GM21825 (cell line): ENCODE measurements at regions not wholly inside any gene's neighbourhood (a gene's known extent, or its start where the extent isn't known, plus 50 kb on each side); places are given as distances from the start of the nearest gene placed in this dataset.

Source experiments
- ATAC-seq: cut with Tn5 transposase; IDR thresholded peaks from one replicate; pipeline ENCODE4 v1.9.1; 2021; ENCODE audit warnings: mild to moderate bottlenecking, moderate library complexity; ENCODE audit not compliant: unreplicated experiment

- ATAC-seq, result no peak
Observed at GRCh38 chr6:43924222-43924702, 154.3 kb downstream of the VEGFA start.

GRCh38 chr6:43923376-43924221, 153.6 kb downstream of the VEGFA start:
- no peak for ATAC-seq

GRCh38 chr6:43922426-43923375, 152.7 kb downstream of the VEGFA start:
- no peak for ATAC-seq

- ATAC-seq, result no peak
Observed at GRCh38 chr6:43921548-43922425, 151.8 kb downstream of the VEGFA start.

GRCh38 chr6:43921039-43921438, 151.0 kb downstream of the VEGFA start:
- ATAC-seq, result no peak

- ATAC-seq, result no peak
Observed at GRCh38 chr6:43919774-43920173, 149.8 kb downstream of the VEGFA start.

GRCh38 chr6:43917878-43918382, 147.9 kb downstream of the VEGFA start:
- no peak for ATAC-seq

- ATAC-seq, result no peak
Observed at GRCh38 chr6:43916924-43917877, 147.2 kb downstream of the VEGFA start.

- ATAC-seq, result no peak
Observed at GRCh38 chr6:43915986-43916923, 146.2 kb downstream of the VEGFA start.

- ATAC-seq, result no peak
Observed at GRCh38 chr6:43915208-43915869, 145.3 kb downstream of the VEGFA start.

GRCh38 chr6:43914272-43915147, 144.5 kb downstream of the VEGFA start:
- ATAC-seq, result no peak

- no peak for ATAC-seq
Observed at GRCh38 chr6:43913375-43914271, 143.6 kb downstream of the VEGFA start.

- no peak for ATAC-seq
Observed at GRCh38 chr6:43912598-43913371, 142.8 kb downstream of the VEGFA start.

GRCh38 chr6:43912116-43912577, 142.1 kb downstream of the VEGFA start:
- ATAC-seq, result no peak
